CD8-positive, alpha-beta memory T cell (primary cell): ENCODE measurements at regions not wholly inside any gene's neighbourhood (a gene's known extent, or its start where the extent isn't known, plus 50 kb on each side); places are given as distances from the start of the nearest gene placed in this dataset.
"Not testable (repeated sequence)": the region's sequence is repeated elsewhere in the genome, so short reads cannot be mapped to it uniquely, and the experiment has no call there.

Source experiments
- CTCF ChIA-PET: fragments of 350-600 bp; sonication (Branson Sonifier 250); formaldehyde crosslinking; loops from one replicate; lab custom pipeline; 2021; ENCODE audit warnings: antibody characterized with exemption; lab: Charles Lee
- POLR2A ChIA-PET: fragments of 350-600 bp; sonication (Branson Sonifier 250); formaldehyde crosslinking; loops from one replicate; lab custom pipeline; 2021; ENCODE audit warnings: antibody characterized with exemption; lab: Charles Lee
- DNase-seq, 5 donors: peaks; one replicate each; pipeline versions ENCODE4 v3.0.0 to v3.0.0-alpha.2; 2020 to 2022; ENCODE audit warnings: mixed read lengths in 1 of 5
- H3K27ac ChIP-seq: one replicate; pipeline ENCODE4 v1.7.0; 2013; ENCODE audit warnings: low read depth, mild to moderate bottlenecking, low read length, moderate library complexity
- H3K27me3 ChIP-seq: 2 replicates; pipeline ENCODE4 v1.7.0; 2013; ENCODE audit warnings: low read length, mild to moderate bottlenecking; ENCODE audit not compliant: insufficient read depth, poor library complexity, severe bottlenecking
- H3K36me3 ChIP-seq: 2 replicates; pipeline ENCODE4 v1.7.0; 2013; ENCODE audit warnings: mild to moderate bottlenecking, low read length, moderate library complexity; ENCODE audit not compliant: insufficient read depth
- H3K4me1 ChIP-seq: 2 replicates; pipeline ENCODE4 v1.7.0; 2013; ENCODE audit warnings: mild to moderate bottlenecking, low read length, moderate library complexity; ENCODE audit not compliant: insufficient read depth
- H3K4me3 ChIP-seq: 2 replicates; pipeline ENCODE4 v1.7.0; 2013; ENCODE audit warnings: mild to moderate bottlenecking, low read length
- H3K9me3 ChIP-seq: 2 replicates; pipeline ENCODE4 v1.7.0; 2013; ENCODE audit warnings: mild to moderate bottlenecking, low read length
- H3K27ac Mint-ChIP-seq, 8 donors: one replicate each; pipeline ENCODE4 v1.8.0; 2020 to 2021; ENCODE audit warnings: mixed read lengths in 8 of 8, mild to moderate bottlenecking in 6 of 8, inconsistent platforms in 3 of 8, moderate library complexity in 3 of 8
- H3K27me3 Mint-ChIP-seq, 2 donors: one replicate each; pipeline ENCODE4 v1.8.0; 2020 to 2021; ENCODE audit warnings: mixed read lengths in 2 of 2, mild to moderate bottlenecking in 1 of 2, moderate library complexity in 1 of 2
- H3K36me3 Mint-ChIP-seq, 3 donors: one replicate each; pipeline ENCODE4 v1.8.0; 2020 to 2021; ENCODE audit warnings: mixed read lengths in 3 of 3, inconsistent platforms in 1 of 3, mild to moderate bottlenecking in 1 of 3
- H3K4me1 Mint-ChIP-seq, 3 donors: one replicate each; pipeline ENCODE4 v1.8.0; 2020 to 2021; ENCODE audit warnings: mixed read lengths in 3 of 3, inconsistent platforms in 1 of 3, mild to moderate bottlenecking in 1 of 3
- H3K4me3 Mint-ChIP-seq, 7 donors: one replicate each; pipeline ENCODE4 v1.8.0; 2020 to 2021; ENCODE audit warnings: mixed read lengths in 7 of 7, mild to moderate bottlenecking in 6 of 7, moderate library complexity in 4 of 7, inconsistent platforms in 2 of 7
- H3K9me3 Mint-ChIP-seq, 5 donors: one replicate each; pipeline ENCODE4 v1.8.0; 2020 to 2022; ENCODE audit warnings: mixed read lengths in 5 of 5, mild to moderate bottlenecking in 3 of 5, moderate library complexity in 2 of 5, inconsistent platforms in 1 of 5

DNA sequence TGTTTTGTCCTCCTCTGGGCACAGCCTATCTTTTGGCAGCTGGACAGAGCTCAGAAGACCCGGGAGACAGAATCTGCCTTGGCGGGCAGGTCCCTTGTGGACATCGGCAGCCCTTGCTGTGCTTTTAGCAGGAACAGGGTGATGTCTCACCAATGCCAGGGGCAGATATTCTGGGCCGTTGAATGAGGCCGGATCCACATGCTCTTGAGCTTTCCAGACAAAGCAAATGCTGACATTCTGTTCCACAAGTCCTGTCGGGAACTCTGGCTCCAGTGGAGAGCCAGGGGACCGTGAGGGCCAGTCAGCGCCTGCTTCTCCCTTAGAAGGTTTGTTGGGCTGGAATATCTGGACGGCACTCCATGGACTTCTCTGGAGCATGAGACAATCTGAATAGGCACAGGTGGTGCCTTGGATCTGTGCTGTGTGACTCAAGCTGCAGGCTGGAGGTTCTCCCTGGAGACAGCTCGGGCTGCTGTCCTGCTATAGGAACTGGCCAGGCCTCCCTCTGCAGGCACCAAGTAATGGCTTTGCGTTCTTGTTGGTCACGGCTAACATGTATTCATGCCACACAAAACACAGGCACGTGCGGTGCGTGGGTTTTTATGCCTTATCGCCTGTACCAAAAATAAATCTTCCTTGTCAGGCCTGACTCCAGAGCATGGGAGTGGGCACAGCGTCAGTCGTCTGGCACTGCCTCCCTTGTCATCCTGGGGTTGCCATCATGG is 80.3 kb downstream of the GADD45G start:
- no peaks in the 10 kb centered on the region for H3K36me3 ChIP-seq
- peaks cover 0 to 1% of the 10 kb centered on the region in 2 donors for H3K27me3 Mint-ChIP-seq
- H3K36me3 Mint-ChIP-seq: no peaks in the 10 kb centered on the region
- H3K27me3 ChIP-seq: no peaks in the 10 kb centered on the region
- no peak overlapping the region for H3K4me3 Mint-ChIP-seq
- H3K27ac ChIP-seq: no peak overlapping the region
- H3K4me1 Mint-ChIP-seq: no peaks in the 10 kb centered on the region
- ChIA-PET POLR2A (no interaction called here), CTCF (no interaction called here)
- no peak for DNase-seq
- no peak overlapping the region for H3K4me3 ChIP-seq
- no peak overlapping the region for H3K27ac Mint-ChIP-seq
- H3K4me1 ChIP-seq: no peaks in the 10 kb centered on the region
- no peaks in the 10 kb centered on the region for H3K9me3 ChIP-seq
- no peaks in the 10 kb centered on the region for H3K9me3 Mint-ChIP-seq

DNA sequence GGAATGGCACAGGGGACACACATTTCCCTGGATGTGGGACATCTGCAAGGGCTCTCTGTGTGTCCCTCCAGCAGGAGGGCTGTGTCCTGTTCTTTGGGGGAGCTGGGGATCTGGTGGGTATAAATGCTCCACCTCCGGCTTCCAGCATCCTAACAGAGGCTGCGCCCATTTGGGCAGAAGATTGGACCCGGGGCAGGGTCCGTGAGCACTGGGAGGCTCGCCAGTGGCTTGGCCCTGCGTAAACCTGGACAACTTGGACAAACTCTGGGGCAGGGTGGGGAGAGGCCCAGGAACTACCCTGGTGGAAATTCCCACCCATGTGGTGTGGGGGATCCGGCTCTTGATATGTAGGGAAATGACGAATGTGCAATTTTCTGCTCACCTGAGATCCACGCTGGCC is 80.9 kb downstream of the GADD45G start:
- ChIA-PET CTCF (no interaction called here), POLR2A (no interaction called here)
- Histone ChIP-seq H3K27me3 (no peaks in the 10 kb centered on the region), H3K27ac (no peak overlapping the region), H3K4me1 (no peaks in the 10 kb centered on the region), H3K36me3 (no peaks in the 10 kb centered on the region), H3K9me3 (no peaks in the 10 kb centered on the region), H3K4me3 (no peak overlapping the region)
- Mint-ChIP-seq H3K4me3 (no peak overlapping the region), H3K4me1 (peaks cover 2 to 5% (median 4%) of the 10 kb centered on the region in 3 donors), H3K27ac (no peak overlapping the region), H3K9me3 (no peaks in the 10 kb centered on the region), H3K27me3 (peaks cover 0 to 1% of the 10 kb centered on the region in 2 donors), H3K36me3 (no peaks in the 10 kb centered on the region)
- DNase-seq: no peak

DNA sequence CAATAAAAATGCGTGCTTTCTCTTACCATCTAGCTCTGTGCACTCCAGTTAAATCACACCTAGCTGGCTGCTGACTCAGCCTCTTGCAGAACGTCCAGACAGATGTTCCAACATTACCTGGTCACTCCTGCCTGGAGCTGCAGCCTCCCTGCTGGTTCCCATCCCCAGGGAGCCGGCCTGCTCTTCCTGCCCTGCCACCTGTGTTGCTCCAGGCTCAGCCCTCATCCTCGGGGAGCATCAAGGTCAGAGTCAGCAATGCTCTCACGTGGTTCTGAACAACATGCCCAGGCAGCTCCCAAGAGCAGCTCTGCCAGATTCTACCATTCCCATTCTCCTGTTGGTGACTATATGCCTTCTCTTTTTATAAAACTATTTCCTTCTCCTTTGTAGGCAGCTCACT is 81.3 kb downstream of the GADD45G start:
- ChIA-PET POLR2A (no interaction called here), CTCF (no interaction called here)
- Histone ChIP-seq H3K27ac (no peak overlapping the region), H3K36me3 (no peaks in the 10 kb centered on the region), H3K4me1 (no peaks in the 10 kb centered on the region), H3K27me3 (no peaks in the 10 kb centered on the region), H3K9me3 (no peaks in the 10 kb centered on the region), H3K4me3 (no peak overlapping the region)
- H3K9me3 Mint-ChIP-seq: no peaks in the 10 kb centered on the region
- no peak overlapping the region for H3K27ac Mint-ChIP-seq
- H3K4me3 Mint-ChIP-seq: peak overlapping the region in 1 of 7 donors; percentile 54
- no peaks in the 10 kb centered on the region for H3K36me3 Mint-ChIP-seq
- peaks cover 0 to 1% of the 10 kb centered on the region in 2 donors for H3K27me3 Mint-ChIP-seq
- DNase-seq: no peak
- H3K4me1 Mint-ChIP-seq: peaks cover 2 to 8% (median 8%) of the 10 kb centered on the region in 3 donors

DNA sequence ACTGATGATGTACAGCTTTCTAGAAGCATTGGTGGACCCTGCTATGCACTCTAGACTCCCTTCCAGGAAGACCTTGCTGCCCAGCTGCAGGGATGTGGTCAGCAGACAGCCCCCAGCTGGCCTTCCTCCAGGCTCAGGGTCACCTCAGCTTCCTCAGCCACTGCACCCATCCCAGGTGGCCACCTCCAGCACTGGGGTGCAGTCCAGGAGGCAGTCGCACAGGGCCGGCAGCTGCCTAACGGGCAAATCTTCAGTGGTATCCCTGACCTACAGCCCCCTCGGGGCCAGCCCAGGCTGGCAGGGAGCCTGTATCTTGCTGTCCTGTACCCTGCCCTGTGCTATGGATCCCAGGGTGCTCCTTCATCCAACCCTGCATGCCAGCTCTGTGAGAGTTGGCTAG is 81.8 kb downstream of the GADD45G start:
- H3K36me3 Mint-ChIP-seq: no peaks in the 10 kb centered on the region
- H3K4me1 Mint-ChIP-seq: peaks cover 2 to 11% (median 9%) of the 10 kb centered on the region in 3 donors
- no peaks in the 10 kb centered on the region for H3K4me1 ChIP-seq
- H3K9me3 Mint-ChIP-seq: no peaks in the 10 kb centered on the region
- ChIA-PET POLR2A (no interaction called here), CTCF (no interaction called here)
- no peaks in the 10 kb centered on the region for H3K9me3 ChIP-seq
- H3K27me3 Mint-ChIP-seq: peaks cover 0 to 1% of the 10 kb centered on the region in 2 donors
- H3K27ac Mint-ChIP-seq: no peak overlapping the region
- H3K36me3 ChIP-seq: no peaks in the 10 kb centered on the region
- no peak overlapping the region for H3K4me3 ChIP-seq
- no peak overlapping the region for H3K27ac ChIP-seq
- no peak for DNase-seq
- H3K4me3 Mint-ChIP-seq: no peak overlapping the region
- no peaks in the 10 kb centered on the region for H3K27me3 ChIP-seq

DNA sequence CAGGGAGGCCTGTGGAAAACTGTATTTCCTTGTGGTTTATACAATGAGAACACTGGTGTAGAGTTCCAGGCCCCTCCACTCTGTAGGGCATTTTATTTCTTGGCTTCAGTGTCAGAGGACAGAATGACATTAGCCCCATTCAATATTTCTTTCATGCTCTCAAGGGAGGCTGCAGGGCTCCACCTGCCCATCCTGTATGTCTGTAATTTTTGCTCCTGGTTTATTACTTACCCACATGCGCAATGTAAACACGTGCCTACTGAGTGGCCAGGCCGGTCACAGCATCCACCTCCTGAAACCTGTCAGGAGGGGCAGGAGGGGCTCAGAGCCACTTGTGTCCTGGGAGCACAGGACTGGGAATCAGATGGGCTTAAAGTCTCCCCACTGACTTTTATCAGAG is 82.4 kb downstream of the GADD45G start:
- Histone ChIP-seq H3K4me1 (no peaks in the 10 kb centered on the region), H3K4me3 (no peak overlapping the region), H3K27me3 (no peaks in the 10 kb centered on the region), H3K9me3 (no peaks in the 10 kb centered on the region), H3K27ac (no peak overlapping the region), H3K36me3 (no peaks in the 10 kb centered on the region)
- POLR2A ChIA-PET: no interaction called here
- H3K36me3 Mint-ChIP-seq: no peaks in the 10 kb centered on the region
- DNase-seq: no peak
- no peak overlapping the region for H3K4me3 Mint-ChIP-seq
- H3K27ac Mint-ChIP-seq: no peak overlapping the region
- CTCF ChIA-PET: no interaction called here
- H3K9me3 Mint-ChIP-seq: no peaks in the 10 kb centered on the region
- peaks cover 0 to 1% of the 10 kb centered on the region in 2 donors for H3K27me3 Mint-ChIP-seq
- H3K4me1 Mint-ChIP-seq: peaks cover 2 to 17% (median 14%) of the 10 kb centered on the region in 3 donors

DNA sequence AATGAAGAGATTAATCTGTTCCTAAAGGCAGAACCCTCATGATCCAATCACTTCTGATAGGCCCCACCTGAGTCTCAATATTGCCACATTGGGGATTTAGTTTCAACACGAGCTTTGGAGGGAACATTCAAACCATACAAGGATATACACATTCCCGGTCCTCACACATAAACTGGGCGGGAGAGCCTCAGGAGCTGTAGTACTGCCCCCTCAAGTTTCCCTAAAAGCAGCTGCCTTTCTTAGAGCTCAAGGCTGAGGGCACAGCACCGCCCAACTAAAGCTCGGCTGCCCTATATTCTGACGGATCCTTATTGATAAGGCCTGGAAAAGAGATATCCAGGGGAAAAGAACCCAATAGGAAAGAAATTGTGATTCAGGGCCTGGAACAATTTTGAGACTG is 83.0 kb downstream of the GADD45G start:
- POLR2A ChIA-PET: no interaction called here
- Histone ChIP-seq H3K36me3 (no peaks in the 10 kb centered on the region), H3K27ac (no peak overlapping the region), H3K4me3 (no peak overlapping the region), H3K4me1 (no peaks in the 10 kb centered on the region), H3K27me3 (no peaks in the 10 kb centered on the region), H3K9me3 (no peaks in the 10 kb centered on the region)
- CTCF ChIA-PET: no interaction called here
- Mint-ChIP-seq H3K4me1 (peaks cover 2 to 17% (median 14%) of the 10 kb centered on the region in 3 donors), H3K4me3 (no peak overlapping the region), H3K27ac (no peak overlapping the region), H3K27me3 (peaks cover 0 to 1% of the 10 kb centered on the region in 2 donors), H3K9me3 (no peaks in the 10 kb centered on the region), H3K36me3 (no peaks in the 10 kb centered on the region)
- no peak for DNase-seq

DNA sequence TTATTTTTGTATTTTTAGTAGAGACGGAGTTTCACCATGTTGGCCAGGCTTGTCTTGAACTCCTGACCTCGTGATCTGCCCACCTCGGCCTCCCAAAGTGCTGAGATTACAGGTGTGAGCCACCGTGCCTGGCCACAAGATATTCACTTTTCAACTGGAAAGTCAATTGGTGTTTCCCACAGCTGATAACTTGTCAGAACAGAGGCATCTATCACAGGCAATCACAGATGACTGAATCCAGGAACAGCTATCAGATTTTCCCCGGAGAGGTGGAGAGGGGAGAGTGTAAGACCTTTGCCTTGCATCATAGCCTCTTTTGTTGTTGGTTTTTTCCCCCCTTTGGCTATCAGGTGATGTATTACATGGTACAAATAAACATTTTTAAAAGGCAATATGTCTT is 84.5 kb downstream of the GADD45G start:
- H3K27me3 Mint-ChIP-seq, DNase-seq, H3K27me3 ChIP-seq, H3K36me3 Mint-ChIP-seq, POLR2A ChIA-PET, H3K4me3 ChIP-seq, CTCF ChIA-PET, H3K27ac Mint-ChIP-seq, H3K27ac ChIP-seq, H3K9me3 Mint-ChIP-seq, H3K9me3 ChIP-seq, H3K36me3 ChIP-seq, H3K4me1 ChIP-seq, H3K4me3 Mint-ChIP-seq: not testable (repeated sequence)
- peaks cover 2 to 17% (median 14%) of the 10 kb centered on the region in 3 donors for H3K4me1 Mint-ChIP-seq

DNA sequence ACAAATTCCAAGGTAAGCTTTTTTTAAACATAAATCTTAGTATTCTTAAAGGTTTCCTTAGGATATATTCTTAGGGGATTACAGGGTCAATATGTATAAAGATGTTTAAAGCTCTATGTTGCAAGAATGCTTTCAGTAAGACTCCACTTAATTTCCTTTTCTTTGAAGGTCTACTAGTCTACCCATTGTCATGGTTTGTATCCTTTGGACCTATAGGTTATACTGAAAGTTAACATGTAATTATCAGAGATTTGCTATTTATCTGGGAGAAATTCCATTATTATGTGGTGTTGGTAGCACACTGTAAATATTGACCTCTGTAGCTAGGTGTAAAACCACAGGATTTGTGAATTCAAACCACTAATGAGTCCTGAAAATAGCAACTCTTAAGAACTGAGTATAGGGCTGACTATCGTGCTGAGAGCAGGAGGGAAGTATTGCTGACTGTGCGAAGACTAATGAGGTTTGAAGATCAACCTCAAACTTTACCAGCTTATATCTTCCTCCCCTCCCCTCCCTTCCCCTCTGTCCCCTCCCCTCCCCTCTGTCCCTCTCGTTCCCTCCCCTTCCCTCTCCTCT is 85.6 kb downstream of the GADD45G start:
- CTCF ChIA-PET: interaction anchor here (1.2 to 1.8 kb wide), 2 partner anchors 10 to 12 kb away, joined by 4 read pairs; no protein-coding TSS in a partner anchor

More for the DNA sequence above, 85.6 kb downstream of the GADD45G start:
- no peak for DNase-seq
- Mint-ChIP-seq H3K9me3 (no peaks in the 10 kb centered on the region), H3K36me3 (no peaks in the 10 kb centered on the region), H3K27ac (peak overlapping the region in 1 of 8 donors; percentile 76), H3K27me3 (peaks cover 0 to 3% of the 10 kb centered on the region in 2 donors), H3K4me1 (peaks cover 2 to 17% (median 14%) of the 10 kb centered on the region in 3 donors), H3K4me3 (no peak overlapping the region)
- H3K27ac ChIP-seq: no peak overlapping the region
- no peaks in the 10 kb centered on the region for H3K27me3 ChIP-seq
- H3K9me3 ChIP-seq: no peaks in the 10 kb centered on the region
- POLR2A ChIA-PET: no interaction called here
- H3K4me1 ChIP-seq: no peaks in the 10 kb centered on the region
- no peaks in the 10 kb centered on the region for H3K36me3 ChIP-seq
- H3K4me3 ChIP-seq: no peak overlapping the region
